Activated T-cell treated with anti-CD3 and anti-CD28 coated beads, Interleukin-2, amount 50 U/mL, for 48 hours (primary cell): ENCODE measurements at regions not wholly inside any gene's neighbourhood (a gene's known extent, or its start where the extent isn't known, plus 50 kb on each side); places are given as distances from the start of the nearest gene placed in this dataset.

Experiments used
- DNase-seq, 2 experiments: peaks; one replicate each; pipeline ENCODE4 v3.0.0-alpha.2; 2020

DNA sequence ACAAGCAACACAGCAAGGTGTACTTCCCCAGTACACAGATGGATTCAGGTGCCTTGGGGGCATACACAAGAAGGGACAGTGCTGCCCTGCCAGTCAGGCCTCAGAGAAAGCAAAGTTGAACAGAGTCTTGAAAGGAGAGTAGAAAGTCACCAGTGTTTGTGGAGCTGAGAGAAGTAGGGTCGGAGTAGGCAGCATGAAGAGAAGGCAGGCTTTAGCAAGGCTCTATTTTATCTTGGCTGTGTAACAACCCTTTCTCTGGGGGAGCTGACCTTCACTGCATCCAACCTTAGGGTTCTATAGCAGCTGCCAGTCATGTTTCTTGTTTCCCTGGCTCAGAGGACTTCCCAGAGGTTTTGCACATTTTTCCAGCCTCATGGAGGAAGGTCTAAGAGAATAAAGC is 77.4 kb upstream of the BLID start:
- DNase-seq = no peak

DNA sequence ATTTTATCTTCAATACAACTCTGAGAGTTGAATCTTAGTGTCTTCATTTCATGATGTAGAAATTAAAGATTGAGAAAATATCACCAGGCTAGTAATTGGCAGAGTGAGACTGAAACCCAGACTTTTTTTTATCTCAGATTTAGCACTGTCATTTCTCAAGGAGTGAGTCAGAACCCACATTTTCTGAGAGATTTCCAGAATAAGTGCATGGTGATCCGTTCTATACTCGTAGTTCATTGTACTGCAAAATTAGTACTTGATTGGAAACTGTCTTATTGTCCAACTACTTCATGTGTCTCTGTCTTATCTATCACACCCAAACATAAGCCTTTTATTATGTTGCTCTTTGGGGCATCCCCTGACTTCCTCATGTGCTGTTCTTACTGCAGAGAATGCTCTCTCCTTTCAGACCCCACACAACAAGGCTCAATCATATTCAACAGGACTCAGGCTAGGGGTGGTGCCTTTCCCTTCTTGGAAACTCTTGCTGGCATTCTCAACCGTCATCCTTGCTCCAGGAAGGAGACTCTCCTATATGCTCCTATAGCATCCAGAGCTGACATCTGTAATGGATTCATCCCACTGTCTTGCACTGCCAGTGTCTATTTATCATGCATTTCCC is 76.7 kb upstream of the BLID start:
- DNase-seq = no peak

DNA sequence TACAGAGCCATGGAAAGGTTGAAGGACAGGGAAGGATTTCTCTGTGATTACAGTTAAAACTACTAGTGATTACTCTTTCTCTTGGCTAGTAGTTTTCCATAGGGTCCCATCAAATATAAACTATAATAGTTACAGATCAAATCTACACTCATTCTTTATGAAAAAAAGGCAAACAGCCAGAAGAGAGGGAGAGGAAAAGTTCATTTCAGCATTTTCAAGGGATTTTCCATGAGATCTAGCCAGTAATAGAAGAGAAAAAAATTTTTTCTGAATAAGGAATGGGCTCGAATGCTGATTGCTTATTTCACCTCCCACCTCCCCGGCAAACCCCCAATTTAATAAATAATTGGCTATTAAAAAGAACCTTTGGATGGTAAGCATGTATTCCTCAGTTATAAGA is 74.8 kb upstream of the BLID start:
- DNase-seq = no peak

DNA sequence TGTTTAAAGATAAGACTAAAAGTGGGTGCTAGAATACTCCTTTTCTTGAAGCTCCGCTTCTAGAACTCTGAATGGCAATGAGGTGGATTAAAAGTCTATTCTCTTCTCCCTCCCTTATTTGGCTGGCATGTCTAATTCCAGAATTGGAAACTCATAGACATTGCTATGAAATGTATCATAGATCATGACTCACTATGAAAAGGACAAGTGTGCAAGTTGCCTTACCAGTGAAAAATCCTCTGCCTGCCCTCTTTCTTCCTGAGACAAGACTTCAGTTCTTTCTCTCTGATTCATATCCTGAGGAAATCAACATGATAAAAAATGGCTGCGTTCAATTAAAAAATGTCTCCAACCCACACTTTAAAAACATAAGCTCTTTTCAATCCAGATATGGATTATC is 73.2 kb upstream of the BLID start:
- no peak for DNase-seq

DNA sequence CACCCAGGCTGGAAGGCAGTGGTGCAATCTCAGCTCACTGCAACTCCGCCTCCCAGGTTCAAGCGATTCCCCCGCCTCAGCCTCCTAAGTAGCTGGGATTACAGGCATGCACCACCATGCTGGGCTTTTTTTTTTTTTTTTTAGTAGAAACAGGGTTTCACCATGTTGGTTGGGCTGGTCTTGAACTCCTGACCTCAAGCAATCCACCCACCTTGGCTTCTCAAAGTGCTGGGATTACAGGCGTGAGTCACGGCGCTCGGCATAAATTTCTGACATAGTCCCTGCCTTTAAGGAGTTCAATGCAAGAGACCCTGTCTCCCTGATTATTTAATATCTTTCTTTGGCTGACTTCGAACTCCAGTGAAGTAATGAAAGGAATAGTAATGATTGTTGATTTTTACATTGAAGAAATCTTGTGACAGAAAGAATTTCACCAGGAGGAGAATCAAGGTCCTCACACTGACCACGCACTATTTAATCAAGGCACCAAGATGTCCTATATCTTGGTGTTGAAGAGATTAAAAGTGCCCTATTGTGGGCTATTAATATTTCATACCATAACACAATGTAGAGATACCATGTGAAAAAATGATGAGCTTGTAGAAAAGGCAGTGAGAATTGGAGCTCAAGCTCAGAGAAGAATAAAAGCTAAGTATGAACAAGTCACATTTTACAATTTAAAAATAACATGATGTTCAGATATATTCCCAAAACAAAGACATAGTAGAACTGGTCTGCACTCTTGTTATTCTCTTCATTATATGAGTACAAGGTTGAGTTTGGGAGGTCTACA is 71.6 kb upstream of the BLID start:
- no peak for DNase-seq

DNA sequence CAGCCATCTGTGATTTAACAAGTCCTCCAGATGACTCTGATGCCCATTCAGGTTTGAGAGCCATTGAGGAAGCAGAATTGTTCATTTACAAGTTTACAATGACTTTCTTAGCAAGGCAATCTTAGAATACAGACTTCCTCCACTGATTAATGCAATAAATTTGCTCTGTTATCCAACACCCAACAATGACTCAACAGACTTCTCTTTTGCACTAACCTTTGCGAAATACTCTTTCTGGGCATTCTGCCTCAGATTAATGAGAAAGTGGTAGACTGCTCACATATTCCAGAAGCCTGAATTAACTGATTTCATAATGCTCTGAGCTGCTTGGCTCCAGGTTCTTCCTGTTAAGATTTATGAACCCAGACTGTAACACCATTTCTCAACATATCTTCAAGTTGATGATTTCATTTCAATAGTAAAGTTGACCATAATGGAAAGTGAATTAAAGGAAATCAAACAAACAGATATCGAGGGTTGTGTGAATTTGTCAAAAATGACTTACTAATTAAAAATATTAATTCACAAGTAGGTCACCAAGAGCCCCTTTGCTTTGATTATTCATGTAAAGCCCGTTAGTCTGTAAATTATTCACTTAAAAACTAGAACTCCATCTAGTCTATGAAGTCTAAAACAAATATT is 70.5 kb upstream of the BLID start:
- DNase-seq = no peak

DNA sequence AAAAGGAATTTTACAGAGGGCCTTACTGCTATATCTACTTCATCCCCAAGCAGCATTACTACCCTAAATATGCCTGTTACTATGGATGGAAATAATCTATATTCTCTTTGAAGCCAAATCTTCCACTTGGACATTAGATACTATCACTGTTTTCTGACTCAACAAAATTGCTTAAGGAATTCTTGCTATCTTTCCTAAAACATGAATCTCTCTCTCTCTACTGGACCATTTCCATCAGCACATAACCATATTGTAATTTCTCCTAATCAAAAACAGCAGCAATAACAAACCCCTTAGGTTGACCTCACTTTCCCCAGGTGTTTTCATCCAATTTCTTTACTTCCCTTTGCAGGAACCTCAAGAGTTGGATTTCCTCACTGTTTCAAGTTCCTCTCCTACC is 67.9 kb upstream of the BLID start:
- DNase-seq = no peak

DNA sequence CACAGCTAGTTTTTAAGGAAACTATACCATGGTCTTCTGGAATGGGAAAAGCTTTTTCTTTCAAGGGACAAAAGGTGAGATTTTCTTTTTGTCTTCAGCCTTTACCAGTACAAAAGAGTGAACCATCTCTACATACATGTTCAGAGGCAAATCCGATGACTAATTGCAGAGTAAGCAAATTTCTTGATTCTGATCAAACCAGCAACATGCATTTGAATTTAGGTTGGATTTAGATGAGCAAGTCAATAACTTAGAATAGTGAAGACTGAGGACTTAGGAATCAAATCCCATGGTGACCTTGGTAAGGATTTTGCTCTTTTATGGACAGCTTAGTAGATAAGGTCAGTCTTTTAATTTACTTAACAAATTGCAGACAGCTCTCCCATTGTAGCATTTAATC is 65.9 kb upstream of the BLID start:
- no peak for DNase-seq

DNA sequence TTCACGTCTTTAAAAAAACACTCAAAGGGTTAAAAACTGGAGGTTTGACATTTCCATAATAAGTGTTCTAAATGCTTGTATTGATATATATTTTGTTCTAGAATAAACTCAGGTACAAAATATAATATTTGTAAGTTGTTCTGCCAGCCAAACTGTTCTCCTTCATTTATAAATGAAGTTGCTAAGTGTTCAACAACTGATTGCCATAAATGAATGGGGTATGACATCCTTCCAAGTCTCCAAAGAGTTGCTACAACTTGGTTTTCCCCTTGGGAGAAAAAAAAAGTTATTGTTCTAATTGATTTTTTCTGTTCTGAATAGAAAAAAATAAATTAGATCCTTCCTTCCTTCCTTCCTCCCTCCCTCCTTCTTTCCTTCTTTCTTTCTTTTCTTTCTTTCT is 65.4 kb upstream of the BLID start:
- DNase-seq = no peak

DNA sequence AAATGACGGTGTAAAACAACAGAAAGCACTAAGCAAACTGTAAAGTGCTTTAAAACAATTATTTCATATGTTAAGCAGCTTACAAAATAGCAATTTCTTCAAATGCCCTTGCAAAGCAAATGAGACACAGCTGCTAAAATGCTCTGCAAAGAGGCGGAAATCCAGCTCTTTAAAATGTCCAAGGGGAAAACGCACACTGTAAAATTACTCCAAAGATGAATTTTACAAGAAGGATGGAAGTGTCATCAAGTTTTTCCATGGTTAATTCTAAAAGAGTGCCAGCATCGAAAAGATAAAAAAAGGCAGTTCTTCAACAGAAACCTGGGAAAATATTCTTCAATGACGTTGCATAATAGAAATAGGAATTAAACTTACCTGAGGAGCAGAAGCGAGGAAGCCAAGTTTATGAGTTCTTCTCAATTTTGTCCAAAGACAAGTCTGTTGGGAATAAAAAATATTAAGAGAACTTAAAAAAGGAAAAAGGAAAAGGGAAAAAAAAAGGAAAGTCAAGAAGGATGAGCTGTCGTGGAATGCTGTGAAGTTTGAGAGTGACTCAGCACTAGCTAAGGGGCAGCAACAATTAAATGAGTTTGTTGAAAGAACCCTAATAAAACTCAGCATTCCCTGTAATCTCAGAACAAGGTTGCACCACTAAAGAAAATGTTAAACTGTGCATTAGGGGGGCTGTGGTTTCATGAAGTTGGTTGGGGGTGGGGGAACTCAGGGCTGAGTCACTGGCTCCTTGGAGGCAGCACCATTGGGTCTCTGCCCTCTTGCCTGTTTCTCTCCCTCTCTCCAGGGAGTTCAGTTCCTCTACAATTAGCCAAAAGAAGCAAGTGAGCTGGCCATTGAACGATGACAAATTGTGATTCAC is 64.2 kb upstream of the BLID start:
- DNase-seq = no peak

DNA sequence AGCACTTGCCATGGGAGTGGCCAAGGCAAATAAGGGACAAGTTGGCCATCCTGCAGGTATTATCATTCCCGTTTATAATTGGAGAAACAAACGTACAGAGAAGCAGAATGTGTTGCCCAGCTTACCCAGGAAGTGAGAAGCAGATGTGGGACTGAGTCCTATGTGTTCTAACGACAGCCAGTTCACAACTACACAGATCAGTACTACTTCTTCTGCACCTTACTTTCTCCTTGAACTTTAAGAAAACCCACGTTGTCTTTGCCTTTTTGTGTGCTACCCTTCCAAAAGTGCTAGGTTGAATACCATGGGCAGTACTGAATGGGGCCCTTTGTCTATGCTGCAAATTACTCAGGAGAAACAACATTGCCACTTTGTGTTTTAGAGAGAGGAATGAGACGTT is 62.8 kb upstream of the BLID start:
- no peak for DNase-seq

DNA sequence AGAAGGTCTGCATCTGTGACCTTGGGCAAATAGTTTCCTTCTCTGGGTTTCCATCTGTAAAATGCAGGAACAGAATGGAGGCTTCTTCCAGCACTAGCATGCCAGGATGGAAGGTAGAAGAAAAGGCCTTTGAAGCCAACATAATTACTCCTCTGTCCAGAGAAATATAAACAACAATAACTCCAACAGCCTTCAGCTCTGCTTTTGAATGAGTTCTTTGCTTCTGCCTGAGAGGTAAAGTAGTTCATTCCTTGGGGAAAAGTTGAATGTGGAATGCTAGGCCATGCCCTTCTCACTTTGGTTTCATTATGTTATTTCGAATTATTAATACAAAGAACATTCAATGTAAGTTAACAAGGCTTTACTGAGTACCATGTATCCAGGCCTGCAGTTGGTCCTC is 61.2 kb upstream of the BLID start:
- DNase-seq = no peak

DNA sequence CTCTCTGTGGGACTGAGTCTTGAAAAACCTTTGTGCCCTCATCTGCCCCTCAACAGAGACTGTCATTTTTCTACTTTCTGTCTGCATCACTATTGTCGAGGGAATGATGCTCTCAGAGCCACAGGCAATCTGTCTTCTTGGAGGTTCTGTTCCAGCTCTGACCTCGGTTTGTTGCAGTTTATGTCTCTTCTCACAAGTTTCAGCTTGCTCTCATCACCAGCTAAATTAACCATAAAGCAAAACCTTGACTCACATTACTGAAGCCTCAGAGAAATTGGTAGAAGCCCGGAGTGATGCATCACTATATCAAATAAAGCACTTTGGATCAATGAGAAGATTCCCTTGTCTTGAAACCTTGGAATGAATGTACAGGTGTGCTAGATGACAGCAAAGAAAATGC is 60.6 kb upstream of the BLID start:
- no peak for DNase-seq

DNA sequence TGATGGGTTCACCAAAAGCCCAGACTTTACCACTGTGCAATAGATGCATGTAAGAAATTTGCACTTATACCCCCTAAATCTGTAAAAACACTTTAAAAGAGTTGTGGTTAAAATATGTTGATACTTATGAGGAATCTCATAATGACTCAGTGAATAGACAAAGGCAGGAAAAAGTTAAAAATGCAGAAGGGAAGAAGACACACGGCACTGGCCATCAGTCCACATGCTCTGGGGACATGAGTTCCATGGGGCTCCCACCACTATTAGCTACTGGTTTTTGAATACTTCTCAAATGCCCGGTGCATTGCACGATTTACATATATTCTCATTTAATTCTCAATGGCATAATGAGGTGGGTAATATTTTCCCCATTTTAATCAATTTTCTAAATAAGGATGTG is 59.3 kb upstream of the BLID start:
- DNase-seq = no peak

DNA sequence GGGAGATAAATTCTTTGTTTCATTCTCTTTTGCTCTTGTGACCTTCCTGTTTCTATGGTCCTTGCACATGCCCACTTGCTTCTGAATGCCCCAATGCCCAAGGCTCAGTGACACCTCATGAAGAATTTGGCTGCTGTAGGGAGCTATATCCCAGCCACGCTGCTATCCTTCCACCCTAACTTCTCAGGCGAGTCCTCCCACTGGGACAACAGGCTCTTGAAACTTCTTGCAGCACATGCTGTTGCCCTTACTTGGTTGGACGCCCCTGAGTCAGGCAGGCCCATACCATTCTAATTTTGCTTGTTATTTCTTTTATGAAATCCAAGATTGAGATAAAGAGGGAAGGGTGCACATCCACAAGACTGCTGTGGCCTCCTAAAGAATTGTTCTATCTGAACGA is 57.6 kb upstream of the BLID start:
- DNase-seq = no peak

DNA sequence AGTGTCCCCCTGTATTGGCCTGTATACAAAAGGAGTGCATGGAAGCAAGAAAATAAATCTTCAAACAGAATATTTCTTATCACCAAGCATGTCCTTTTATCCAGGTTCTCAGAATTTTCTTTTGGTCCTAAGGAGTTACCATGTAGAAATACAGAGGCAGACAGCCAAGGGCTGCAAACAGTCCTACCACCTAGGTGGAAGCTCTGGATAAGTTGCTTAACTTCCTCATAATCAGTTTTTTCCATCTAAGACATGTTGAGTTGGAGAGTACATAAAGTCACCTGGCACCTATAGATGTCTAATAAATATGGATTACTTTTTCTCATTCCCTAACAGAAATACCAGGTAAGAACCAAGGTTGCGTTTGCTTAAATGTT is 57.0 kb upstream of the BLID start:
- DNase-seq = no peak

DNA sequence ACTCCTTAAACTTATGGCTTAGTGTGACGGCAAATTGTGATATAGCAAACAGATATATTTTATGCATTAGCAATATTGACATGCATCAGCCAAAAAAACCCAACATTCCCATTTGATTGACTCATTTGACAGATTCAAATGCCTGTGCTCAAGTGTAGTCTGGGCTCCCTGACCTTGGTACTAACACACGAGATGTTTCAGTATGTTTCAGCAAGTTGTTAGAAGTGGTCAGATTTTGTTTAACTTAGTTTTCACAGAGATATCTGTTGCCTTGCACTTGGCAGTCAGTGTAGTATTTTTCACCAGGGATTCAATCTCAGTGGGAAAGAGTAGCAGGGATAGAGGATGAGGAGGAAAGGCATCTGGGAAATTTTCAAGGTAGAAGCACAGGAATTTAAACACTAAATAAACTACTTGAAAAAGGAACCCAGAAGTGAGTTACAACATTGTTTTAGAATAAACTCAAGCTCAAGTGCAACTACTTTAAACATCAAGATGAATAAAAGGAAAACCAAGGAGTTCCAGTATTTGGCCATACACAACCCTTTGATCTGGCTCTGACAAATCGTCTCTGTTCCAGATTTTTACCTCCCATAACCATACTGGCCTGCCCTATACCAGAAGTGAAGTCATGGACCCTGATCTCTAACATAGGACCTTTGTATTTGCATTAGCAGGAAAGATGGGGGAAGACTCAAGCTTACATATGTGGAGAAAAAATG is 56.5 kb upstream of the BLID start:
- no peak for DNase-seq

DNA sequence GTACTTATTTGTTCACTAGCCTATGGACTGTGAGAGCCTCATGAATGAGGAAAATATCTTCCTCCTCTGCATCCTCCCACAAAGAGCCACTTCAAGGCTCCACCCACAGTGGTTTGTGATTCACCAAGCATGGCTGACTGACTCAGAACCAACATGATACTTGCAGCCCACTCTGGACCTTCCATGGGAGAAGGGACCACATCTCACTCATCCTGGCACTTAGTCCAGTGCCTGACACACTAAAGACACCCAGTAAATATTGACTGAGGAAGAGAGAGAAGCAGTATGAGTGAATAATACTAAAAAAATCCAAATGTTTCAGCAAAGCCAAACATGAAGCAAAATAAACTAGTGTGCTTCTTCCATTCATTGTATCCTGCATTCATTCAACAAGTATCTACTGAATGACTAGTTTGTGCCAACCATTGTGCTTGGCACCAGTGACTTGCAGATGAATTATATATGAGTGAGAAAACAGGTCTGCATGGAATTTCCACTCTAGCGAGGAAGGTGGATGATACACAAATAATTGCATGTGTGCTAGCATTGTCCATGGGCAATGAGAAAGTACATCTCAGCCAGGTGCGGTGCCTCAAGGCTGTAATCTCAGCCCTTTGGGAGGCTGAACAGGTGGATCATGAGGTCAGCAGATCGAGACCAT is 54.9 kb upstream of the BLID start:
- DNase-seq = no peak

DNA sequence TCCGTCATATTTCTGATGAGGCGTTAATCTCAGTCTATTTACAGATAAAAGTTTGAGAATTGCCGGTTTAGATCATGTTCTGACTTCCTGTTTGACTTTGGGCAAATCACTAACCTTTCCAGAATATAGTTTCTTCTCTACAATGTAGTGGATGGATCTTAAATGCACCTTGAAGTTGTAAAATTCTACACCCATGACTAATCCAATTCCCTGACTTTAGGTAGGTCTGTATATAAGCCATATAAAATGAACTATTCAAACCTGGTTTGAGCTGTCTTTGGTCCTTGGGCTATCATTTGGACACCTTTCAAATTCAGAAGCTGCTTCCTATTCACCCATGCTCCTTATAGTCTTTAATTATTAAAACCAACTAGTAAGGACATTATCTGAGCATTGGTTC is 52.2 kb upstream of the BLID start:
- DNase-seq = no peak

DNA sequence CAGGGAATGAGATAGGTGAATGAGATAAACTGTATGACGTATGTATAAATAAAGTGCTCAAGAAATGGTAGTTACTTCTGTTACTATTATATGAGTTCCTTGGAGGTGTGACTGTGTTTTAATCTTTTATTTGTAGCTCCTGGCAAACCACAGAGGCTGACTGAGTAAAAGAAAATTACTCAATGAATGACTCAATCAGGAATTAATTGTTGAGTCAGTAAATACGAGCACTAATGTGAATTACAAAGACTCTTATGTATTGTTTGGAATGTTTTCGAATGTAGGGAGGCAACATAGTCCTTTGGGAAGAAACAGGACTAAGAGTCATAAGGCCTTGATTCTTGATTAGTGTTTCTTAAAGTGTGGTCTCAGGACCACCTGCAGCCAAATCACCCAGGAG is 51.1 kb upstream of the BLID start:
- DNase-seq = no peak

DNA sequence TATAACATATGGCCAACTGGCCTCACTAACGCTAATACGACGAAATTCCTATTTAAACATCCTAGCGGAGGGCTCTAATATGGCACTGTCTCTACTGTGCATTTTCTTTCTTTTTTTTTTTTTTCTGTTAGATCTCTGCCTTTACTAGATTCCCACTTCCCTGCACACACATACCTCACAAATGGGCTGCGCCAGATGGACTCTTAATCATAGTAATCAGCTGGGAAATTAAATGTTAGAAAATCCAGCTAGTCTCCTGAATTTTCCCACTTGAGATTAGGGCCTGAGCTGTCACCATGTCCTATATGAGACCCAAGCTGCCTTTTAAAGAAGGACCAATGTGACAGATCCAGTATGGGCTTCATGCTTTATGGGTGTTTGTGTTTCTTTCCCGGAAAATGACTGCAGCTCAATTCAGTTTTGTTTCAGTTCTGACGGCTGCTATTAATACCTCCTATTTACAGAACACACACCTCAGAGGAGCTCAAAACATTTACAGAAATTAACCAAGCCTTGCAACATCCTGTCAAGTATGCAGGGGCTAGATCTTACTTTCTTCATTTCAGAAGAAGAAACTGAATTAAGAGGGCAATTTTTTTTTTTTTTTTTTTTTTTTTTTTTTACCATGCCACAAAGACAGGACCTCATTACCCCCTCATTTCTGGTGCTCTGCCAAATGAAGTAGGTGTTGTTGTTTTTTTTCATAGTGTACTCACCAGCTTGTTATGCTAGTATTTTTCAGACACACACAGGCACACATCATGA is 49.8 kb upstream of the BLID start:
- DNase-seq = no peak
